ENCODE measurements at regions not wholly inside any gene's neighbourhood (a gene's known extent, or its start where the extent isn't known, plus 50 kb on each side); places are given as distances from the start of the nearest gene placed in this dataset.
"Not testable (repeated sequence)": the region's sequence is repeated elsewhere in the genome, so short reads cannot be mapped to it uniquely, and the experiment has no call there.

DNA sequence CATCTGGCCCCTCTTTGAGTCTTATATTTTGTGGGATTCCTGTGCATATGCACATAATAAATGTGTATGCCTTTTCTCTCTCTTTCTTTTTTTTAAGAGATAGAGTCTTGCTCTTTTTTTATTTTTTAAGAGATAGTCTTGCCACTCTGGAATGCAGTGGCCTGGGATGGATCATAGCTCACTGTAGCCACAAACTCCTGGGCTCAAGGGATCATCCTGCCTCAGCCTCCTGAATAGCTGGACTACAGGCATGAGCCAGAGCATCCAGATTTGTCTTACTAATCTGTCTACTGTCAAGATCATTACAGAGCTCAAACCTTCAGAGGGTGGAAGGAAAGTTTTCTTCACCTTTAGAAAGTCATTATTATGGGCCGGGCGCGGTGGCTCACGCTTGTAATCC is 342.2 kb upstream of the LRRTM4 start:
- CTCF ChIA-PET: interaction anchor here (0.6 to 0.7 kb wide), 2 partner anchors 16 to 1067 kb away, joined by 4 read pairs; no protein-coding TSS in a partner anchor

GRCh38 chr2:77866661-77867060 is 344.5 kb upstream of the LRRTM4 start:
- DNase-seq (ENCODE audit: low spot score): no peak
- TF ChIP-seq, protein P1, sequence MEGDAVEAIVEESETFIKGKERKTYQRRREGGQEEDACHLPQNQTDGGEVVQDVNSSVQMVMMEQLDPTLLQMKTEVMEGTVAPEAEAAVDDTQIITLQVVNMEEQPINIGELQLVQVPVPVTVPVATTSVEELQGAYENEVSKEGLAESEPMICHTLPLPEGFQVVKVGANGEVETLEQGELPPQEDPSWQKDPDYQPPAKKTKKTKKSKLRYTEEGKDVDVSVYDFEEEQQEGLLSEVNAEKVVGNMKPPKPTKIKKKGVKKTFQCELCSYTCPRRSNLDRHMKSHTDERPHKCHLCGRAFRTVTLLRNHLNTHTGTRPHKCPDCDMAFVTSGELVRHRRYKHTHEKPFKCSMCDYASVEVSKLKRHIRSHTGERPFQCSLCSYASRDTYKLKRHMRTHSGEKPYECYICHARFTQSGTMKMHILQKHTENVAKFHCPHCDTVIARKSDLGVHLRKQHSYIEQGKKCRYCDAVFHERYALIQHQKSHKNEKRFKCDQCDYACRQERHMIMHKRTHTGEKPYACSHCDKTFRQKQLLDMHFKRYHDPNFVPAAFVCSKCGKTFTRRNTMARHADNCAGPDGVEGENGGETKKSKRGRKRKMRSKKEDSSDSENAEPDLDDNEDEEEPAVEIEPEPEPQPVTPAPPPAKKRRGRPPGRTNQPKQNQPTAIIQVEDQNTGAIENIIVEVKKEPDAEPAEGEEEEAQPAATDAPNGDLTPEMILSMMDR (conservative IDR thresholded peaks at IDR 0.05; ENCODE audit: low read depth): no peak
- H3K27ac ChIP-seq: no peak overlapping the region
- POLR2A ChIA-PET (ENCODE audit: low non-redundant PET): no interaction called here
- CTCF ChIA-PET: interaction anchor here (0.6 to 0.8 kb wide), 2 partner anchors 19 to 70 kb away, joined by 4 to 5 read pairs; no protein-coding TSS in a partner anchor

More for the DNA sequence above, 342.2 kb upstream of the LRRTM4 start:
- TF ChIP-seq, protein P1 (conservative IDR thresholded peaks at IDR 0.05; ENCODE audit: low read depth): no peak
- POLR2A ChIA-PET (ENCODE audit: low non-redundant PET): no interaction called here
- no peak for DNase-seq (ENCODE audit: low spot score)
- H3K27ac ChIP-seq: no peak overlapping the region

GRCh38 chr2:77867146-77867545 is 345.0 kb upstream of the LRRTM4 start:
- H3K27ac ChIP-seq: no peak overlapping the region
- no peak for DNase-seq (ENCODE audit: low spot score)
- ChIA-PET POLR2A (ENCODE audit: low non-redundant PET) (no interaction called here), CTCF (interaction anchor here (0.6 to 0.8 kb wide), 2 partner anchors 19 to 70 kb away, joined by 4 to 5 read pairs; no protein-coding TSS in a partner anchor)
- TF ChIP-seq, protein P1 (conservative IDR thresholded peaks at IDR 0.05; ENCODE audit: low read depth): no peak

GRCh38 chr2:77873506-77873905 is 351.3 kb upstream of the LRRTM4 start:
- TF ChIP-seq, protein P1 (conservative IDR thresholded peaks at IDR 0.05; ENCODE audit: low read depth): no peak
- CTCF ChIA-PET: interaction anchor here (0.5 to 0.7 kb wide), 2 partner anchors 140 to 718 kb away, joined by 3 read pairs; no protein-coding TSS in a partner anchor
- DNase-seq (ENCODE audit: low spot score): no peak
- POLR2A ChIA-PET (ENCODE audit: low non-redundant PET): no interaction called here
- no peak overlapping the region for H3K27ac ChIP-seq

- H3K27ac ChIP-seq; POLR2A ChIA-PET (ENCODE audit: low non-redundant PET); DNase-seq (ENCODE audit: low spot score); CTCF ChIA-PET: not testable (repeated sequence)
These were observed 378.0 kb upstream of the LRRTM4 start for GRCh38 chr2:77900211-77900610.

DNA sequence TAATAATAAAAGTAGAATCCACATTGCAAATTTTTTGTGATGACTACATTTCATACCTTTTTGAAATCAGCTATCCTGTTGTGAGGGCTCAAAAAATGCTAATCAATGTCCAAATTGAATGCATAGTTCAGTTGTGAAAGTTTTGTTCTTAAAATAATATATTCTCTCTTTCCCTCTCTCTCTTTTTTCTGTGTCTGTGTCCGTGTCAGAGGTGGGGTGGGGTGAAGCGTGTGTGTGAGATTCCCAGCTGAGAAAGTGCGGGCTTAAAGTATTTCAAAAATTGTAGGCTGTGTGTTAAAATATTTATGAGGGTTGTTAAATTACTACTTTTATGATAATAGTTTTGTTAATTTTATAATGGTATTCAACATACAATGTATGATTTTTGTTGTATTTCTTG is 388.0 kb upstream of the LRRTM4 start:
- TF ChIP-seq, protein P1 (conservative IDR thresholded peaks at IDR 0.05; ENCODE audit: low read depth): no peak
- DNase-seq (ENCODE audit: low spot score): no peak
- CTCF ChIA-PET: no interaction called here
- POLR2A ChIA-PET (ENCODE audit: low non-redundant PET): no interaction called here
- no peak overlapping the region for H3K27ac ChIP-seq

DNA sequence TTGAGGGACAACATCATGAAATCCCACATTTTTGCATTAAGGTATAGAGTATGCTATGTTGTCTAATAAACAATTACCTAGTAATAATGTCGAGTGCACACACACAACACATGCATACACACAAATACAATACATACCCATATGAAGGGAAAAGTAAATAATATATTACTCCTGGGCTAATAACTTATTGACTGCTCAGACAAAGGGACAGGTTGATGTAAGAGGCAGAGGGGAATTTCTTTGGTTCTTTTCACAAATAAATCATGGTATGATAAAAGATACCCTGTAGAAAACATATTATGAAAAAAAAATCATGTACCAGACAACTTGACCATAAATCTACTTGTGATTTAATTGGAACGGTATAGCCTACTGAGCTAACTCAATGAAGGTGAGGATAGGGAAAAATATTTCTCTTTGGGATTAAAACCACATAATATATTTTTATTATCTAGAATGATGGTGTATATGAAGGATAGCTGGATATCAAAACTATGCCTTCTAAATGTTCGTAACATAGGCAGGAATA is 398.7 kb upstream of the LRRTM4 start:
- no peak for DNase-seq (ENCODE audit: low spot score)
- TF ChIP-seq, protein P1 (conservative IDR thresholded peaks at IDR 0.05; ENCODE audit: low read depth): no peak
- no peak overlapping the region for H3K27ac ChIP-seq
- POLR2A ChIA-PET (ENCODE audit: low non-redundant PET): no interaction called here
- CTCF ChIA-PET: no interaction called here

All from RWPE1 (cell line).